ENCODE measurements at regions not wholly inside any gene's neighbourhood (a gene's known extent, or its start where the extent isn't known, plus 50 kb on each side); places are given as distances from the start of the nearest gene placed in this dataset.

GRCh38 chr10:124288486-124288885, 130.2 kb downstream of the OAT start:
- Histone ChIP-seq H3K4me1 (no peaks in the 10 kb centered on the region), H3K36me3 (no peaks in the 10 kb centered on the region), H3K9me3 (no peaks in the 10 kb centered on the region), H3K4me3 (no peak overlapping the region), H3K27ac (no peak overlapping the region), H3K27me3 (no peaks in the 10 kb centered on the region)
- WGBS, 2 donors (ENCODE audit: low coverage in 1 of 2), result 87 to 91% methylated on average over 4 to 8 of the region's 8 CpGs
- TF ChIP-seq POLR2A (IDR thresholded peaks at IDR 0.05), result no peak
- TF ChIP-seq CTCF (IDR thresholded peaks at IDR 0.05), result no peak
- no peak for TF ChIP-seq EP300 (IDR thresholded peaks at IDR 0.05)
- no peak for TF ChIP-seq POLR2AphosphoS5 (IDR thresholded peaks at IDR 0.05)
- ATAC-seq, result no peak

GRCh38 chr10:124287791-124288190, 130.9 kb downstream of the OAT start:
- no peak for ATAC-seq
- no peaks in the 10 kb centered on the region for H3K9me3 ChIP-seq
- H3K36me3 ChIP-seq, result no peaks in the 10 kb centered on the region
- H3K27me3 ChIP-seq, result no peaks in the 10 kb centered on the region
- no peak overlapping the region for H3K4me3 ChIP-seq
- H3K4me1 ChIP-seq, result no peaks in the 10 kb centered on the region
- WGBS, 2 donors (ENCODE audit: low coverage in 1 of 2), result no CpG with 5 or more reads among the region's 9 CpGs
- TF ChIP-seq POLR2AphosphoS5 (IDR thresholded peaks at IDR 0.05) (no peak), CTCF (IDR thresholded peaks at IDR 0.05) (no peak), EP300 (IDR thresholded peaks at IDR 0.05) (no peak), POLR2A (IDR thresholded peaks at IDR 0.05) (no peak)
- no peak overlapping the region for H3K27ac ChIP-seq

GRCh38 chr10:124287071-124287685, 131.5 kb downstream of the OAT start:
- TF ChIP-seq POLR2A (IDR thresholded peaks at IDR 0.05), result no peak
- TF ChIP-seq EP300 (IDR thresholded peaks at IDR 0.05), result no peak
- no peak for TF ChIP-seq CTCF (IDR thresholded peaks at IDR 0.05)
- no peak for TF ChIP-seq POLR2AphosphoS5 (IDR thresholded peaks at IDR 0.05)
- ATAC-seq, result no peak
- Histone ChIP-seq H3K4me1 (no peaks in the 10 kb centered on the region), H3K27ac (no peak overlapping the region), H3K27me3 (no peaks in the 10 kb centered on the region), H3K9me3 (no peaks in the 10 kb centered on the region), H3K36me3 (no peaks in the 10 kb centered on the region), H3K4me3 (no peak overlapping the region)
- 84 to 85% methylated on average over 6 to 10 of the region's 10 CpGs for WGBS, 2 donors (ENCODE audit: low coverage in 1 of 2)

DNA sequence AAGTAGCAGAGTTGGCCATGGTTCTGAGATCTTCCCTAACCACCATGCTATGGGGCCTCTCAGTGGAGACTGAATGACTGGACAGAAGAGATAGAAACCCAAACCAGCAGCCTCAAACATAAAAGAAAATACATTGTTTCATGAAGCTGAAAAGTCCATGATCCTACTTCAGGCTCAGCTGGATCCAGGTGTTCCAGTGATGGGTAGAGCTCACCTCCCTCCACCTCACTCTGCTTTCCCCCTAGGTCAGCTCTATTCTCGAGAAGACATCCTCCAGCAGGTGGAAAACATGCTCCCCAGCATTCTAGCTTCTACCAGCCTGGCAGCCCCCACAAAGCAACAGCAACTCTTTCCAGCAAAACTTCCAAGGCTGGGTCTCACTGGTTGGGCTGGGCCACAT, 132.1 kb downstream of the OAT start:
- ATAC-seq, result no peak
- TF ChIP-seq POLR2AphosphoS5 (IDR thresholded peaks at IDR 0.05) (no peak), POLR2A (IDR thresholded peaks at IDR 0.05) (no peak), CTCF (IDR thresholded peaks at IDR 0.05) (no peak), EP300 (IDR thresholded peaks at IDR 0.05) (no peak)
- Histone ChIP-seq H3K36me3 (no peaks in the 10 kb centered on the region), H3K9me3 (no peaks in the 10 kb centered on the region), H3K27ac (no peak overlapping the region), H3K27me3 (no peaks in the 10 kb centered on the region), H3K4me1 (no peaks in the 10 kb centered on the region), H3K4me3 (no peak overlapping the region)
- 93% methylated on average over 1 of the region's 1 CpG; no CpG with 5 or more reads in 1 of the 2 donors for WGBS, 2 donors (ENCODE audit: low coverage in 1 of 2)

Data from gastroesophageal sphincter (tissue), 4 donors.